PC-9 (cell line): ENCODE measurements at regions not wholly inside any gene's neighbourhood (a gene's known extent, or its start where the extent isn't known, plus 50 kb on each side); places are given as distances from the start of the nearest gene placed in this dataset.

Experiments
- BruUV-seq: library from RNA; stranded (reverse); fragments of 400-500 nt; replicated peaks from 2 replicates; lab custom pipeline; 2021; lab: Mats Ljungman, UMichigan
- CTCF ChIA-PET: fragments of 300-600 bp; sonication (Branson Sonifier 250); formaldehyde crosslinking; loops from one replicate; lab custom pipeline; 2022; ENCODE audit warnings: antibody characterized with exemption; lab: Charles Lee
- POLR2A ChIA-PET: fragments of 300-600 bp; sonication (Branson Sonifier 250); formaldehyde crosslinking; loops from one replicate; lab custom pipeline; 2022; ENCODE audit warnings: antibody characterized with exemption; ENCODE audit not compliant: unreplicated experiment; lab: Charles Lee
- DNase-seq, 2 experiments: peaks; one replicate each; pipeline versions ENCODE4 v3.0.0 to v3.0.0-alpha.2; 2015 to 2022; ENCODE audit warnings: mixed read lengths in 1 of 2
- H2AFZ ChIP-seq: fragments of 200-600 bp; sonication (generic); 2 replicates; pipeline ENCODE4 v1.8.1; 2017; ENCODE audit warnings: antibody characterized with exemption
- H3F3A ChIP-seq: fragments of 200-600 bp; sonication (generic); 2 replicates; pipeline ENCODE4 v1.8.1; 2017; ENCODE audit warnings: antibody characterized with exemption, mild to moderate bottlenecking, low read depth; ENCODE audit not compliant: insufficient read depth
- H3K27ac ChIP-seq: fragments of 200-600 bp; sonication (generic); 2 replicates; pipeline ENCODE4 v1.6.1; 2016; ENCODE audit warnings: mixed run types
- H3K27me3 ChIP-seq: fragments of 200-600 bp; sonication (generic); 2 replicates; pipeline ENCODE4 v1.6.1; 2016; ENCODE audit warnings: low read depth, mixed run types; ENCODE audit not compliant: insufficient read depth
- H3K36me3 ChIP-seq: fragments of 200-600 bp; sonication (generic); 2 replicates; pipeline ENCODE4 v1.6.1; 2016; ENCODE audit warnings: low read depth, mixed run types
- H3K4me1 ChIP-seq: fragments of 200-600 bp; sonication (generic); replicated peaks from 2 replicates; pipeline ENCODE4 v1.6.1; 2016; ENCODE audit warnings: mixed run types; ENCODE audit not compliant: insufficient read depth
- H3K4me2 ChIP-seq: fragments of 200-600 bp; sonication (generic); 2 replicates; pipeline ENCODE4 v1.6.1; 2017; ENCODE audit warnings: mixed run types
- H3K4me3 ChIP-seq: fragments of 200-600 bp; sonication (generic); 2 replicates; pipeline ENCODE4 v1.6.1; 2016; ENCODE audit warnings: mixed run types
- H3K79me2 ChIP-seq: fragments of 200-600 bp; sonication (generic); 2 replicates; pipeline ENCODE4 v1.6.1; 2017; ENCODE audit warnings: low read depth, mixed run types
- H3K9me2 ChIP-seq: fragments of 200-600 bp; sonication (generic); 2 replicates; pipeline ENCODE4 v1.8.1; 2017; ENCODE audit warnings: mild to moderate bottlenecking; ENCODE audit not compliant: insufficient read depth
- H3K9me3 ChIP-seq: fragments of 200-600 bp; sonication (generic); 2 replicates; pipeline ENCODE4 v1.8.1; 2016; ENCODE audit warnings: low read depth; ENCODE audit not compliant: insufficient read depth
- H4K20me1 ChIP-seq: fragments of 200-600 bp; sonication (generic); 2 replicates; pipeline ENCODE4 v1.8.1; 2017; ENCODE audit not compliant: insufficient read depth
- CTCF ChIP-seq: fragments of 200-600 bp; sonication (generic); conservative IDR thresholded peaks from 2 replicates; pipeline ENCODE4 v1.6.1; 2017; ENCODE audit warnings: mixed run types, antibody characterized with exemption, mild to moderate bottlenecking, moderate library complexity
- EZH2 ChIP-seq: fragments of 200-600 bp; sonication (generic); IDR thresholded peaks from 2 replicates; pipeline ENCODE4 v1.8.0; 2017; ENCODE audit warnings: antibody characterized with exemption, low read depth
- intact Hi-C: fragments of 100-400 bp; cut with micrococcal nuclease; formaldehyde crosslinking; loops from one replicate; pipeline ENCODE4 v1.10.0; 2022; ENCODE audit not compliant: unreplicated experiment

GRCh38 chr16:65617421-65617820 is 495.6 kb upstream of the CDH11 start:
- Histone ChIP-seq H3K27me3 (peaks cover 4% of the 10 kb centered on the region; the same call in 1 of the 2 replicates), H3K9me2 (no peaks in the 10 kb centered on the region), H2AFZ (no peak overlapping the region), H3K27ac (no peak overlapping the region), H4K20me1 (no peaks in the 10 kb centered on the region), H3F3A (no peaks in the 10 kb centered on the region), H3K4me3 (no peak overlapping the region), H3K4me1 (no peaks in the 10 kb centered on the region), H3K79me2 (no peaks in the 10 kb centered on the region), H3K36me3 (no peaks in the 10 kb centered on the region), H3K9me3 (no peaks in the 10 kb centered on the region), H3K4me2 (no peak overlapping the region)
- no peak for DNase-seq
- intact Hi-C loops = no loop called here
- TF ChIP-seq EZH2 = no peak
- TF ChIP-seq CTCF = no peak
- no TSS peak for BruUV-seq
- CTCF ChIA-PET = no interaction called here
- POLR2A ChIA-PET = no interaction called here

DNA sequence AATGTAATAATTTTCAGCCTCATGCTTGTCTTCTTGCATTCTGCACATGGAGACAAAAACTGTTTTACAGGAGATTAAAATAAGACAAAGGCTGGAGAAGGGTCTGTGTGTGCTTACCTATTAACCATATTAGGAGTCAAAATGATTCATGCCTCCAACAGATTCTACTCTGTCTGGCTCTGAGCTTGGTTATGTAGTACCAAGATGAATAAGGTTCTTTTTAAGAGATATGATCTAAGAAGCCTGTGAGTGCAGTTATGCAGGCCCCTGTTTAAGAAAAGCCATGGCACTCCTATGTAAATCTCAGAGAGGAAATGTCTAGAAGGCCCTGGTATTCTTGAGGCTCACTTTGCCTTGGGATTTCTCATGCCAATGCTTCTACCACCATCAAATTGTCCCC is 486.6 kb upstream of the CDH11 start:
- no peak for DNase-seq
- no peaks in the 10 kb centered on the region for H3K27me3 ChIP-seq
- H3K79me2 ChIP-seq = no peaks in the 10 kb centered on the region
- ChIA-PET POLR2A (no interaction called here), CTCF (no interaction called here)
- BruUV-seq = no TSS peak
- no peaks in the 10 kb centered on the region for H4K20me1 ChIP-seq
- TF ChIP-seq EZH2 (no peak), CTCF (no peak)
- no peak overlapping the region for H3K27ac ChIP-seq
- H3K9me2 ChIP-seq = no peaks in the 10 kb centered on the region
- no peaks in the 10 kb centered on the region for H3F3A ChIP-seq
- no peak overlapping the region for H3K4me2 ChIP-seq
- H3K4me3 ChIP-seq = no peak overlapping the region
- H2AFZ ChIP-seq = no peak overlapping the region
- H3K4me1 ChIP-seq = no peaks in the 10 kb centered on the region
- no peaks in the 10 kb centered on the region for H3K9me3 ChIP-seq
- H3K36me3 ChIP-seq = no peaks in the 10 kb centered on the region
- intact Hi-C loops = no loop called here

GRCh38 chr16:65604771-65605170 is 482.9 kb upstream of the CDH11 start:
- Histone ChIP-seq H3K4me1 (no peaks in the 10 kb centered on the region), H3K27me3 (no peaks in the 10 kb centered on the region), H3F3A (no peaks in the 10 kb centered on the region), H3K36me3 (no peaks in the 10 kb centered on the region), H3K4me2 (no peak overlapping the region), H3K27ac (no peak overlapping the region), H4K20me1 (no peaks in the 10 kb centered on the region), H3K9me3 (peaks cover 4% of the 10 kb centered on the region; the same call in 1 of the 2 replicates), H3K9me2 (no peaks in the 10 kb centered on the region), H2AFZ (no peak overlapping the region), H3K4me3 (no peak overlapping the region), H3K79me2 (no peaks in the 10 kb centered on the region)
- no peak for DNase-seq
- ChIA-PET CTCF (no interaction called here), POLR2A (no interaction called here)
- TF ChIP-seq CTCF = no peak
- no peak for TF ChIP-seq EZH2
- no TSS peak for BruUV-seq
- intact Hi-C loops = no loop called here
